ENCODE measurements at regions not wholly inside any gene's neighbourhood (a gene's known extent, or its start where the extent isn't known, plus 50 kb on each side); places are given as distances from the start of the nearest gene placed in this dataset.

DNA sequence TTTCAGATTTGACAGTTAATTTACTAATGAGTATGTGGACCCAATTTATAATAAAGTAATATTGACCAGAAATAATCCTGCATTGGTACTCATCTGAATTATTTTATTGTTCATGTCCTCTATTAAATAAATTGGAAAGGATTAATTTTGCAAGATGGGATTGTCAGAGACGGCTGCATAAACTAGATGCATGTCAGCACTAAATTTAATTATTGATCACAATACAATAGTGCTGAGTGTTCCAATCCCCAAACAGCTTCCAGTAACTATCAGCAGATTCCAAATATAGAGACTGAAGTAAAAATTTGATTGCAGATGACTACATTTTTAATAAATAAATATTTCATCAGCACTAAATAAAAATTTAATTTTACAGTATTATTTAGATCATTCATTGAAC lies 387.2 kb downstream of the GRB14 start:
- Histone ChIP-seq H3K4me2 (ENCODE audit: low read depth, low read length) (no peak overlapping the region), H3K23ac (ENCODE audit: low read depth, low read length) (no peak overlapping the region), H3K18ac (ENCODE audit: low read depth, low read length) (no peak overlapping the region), H2AK9ac (replicated peaks; ENCODE audit: low read depth, low read length, poor library complexity) (no peak overlapping the region), H2BK5ac (ENCODE audit: low read depth, low read length, poor library complexity, severe bottlenecking) (no peak overlapping the region), H3K56ac (ENCODE audit: extremely low read depth, insufficient read depth, low read length) (no peak overlapping the region), H3K27me3 (ENCODE audit: control insufficient read depth, insufficient read depth, low read length) (no peaks in the 10 kb centered on the region), H3K4ac (ENCODE audit: low read depth, low read length) (no peak overlapping the region), H3K9me1 (ENCODE audit: insufficient read depth, low read length) (no peaks in the 10 kb centered on the region), H3K9me3 (ENCODE audit: control insufficient read depth, insufficient read depth, low read length) (no peaks in the 10 kb centered on the region), H3K36me3 (ENCODE audit: control insufficient read depth, insufficient read depth, low read length) (no peaks in the 10 kb centered on the region), H3K4me3 (ENCODE audit: insufficient read depth, low read depth, low read length) (no peak overlapping the region), H3K27ac (ENCODE audit: insufficient read depth, low read length) (no peak overlapping the region), H3K9ac (ENCODE audit: low read depth, low read length) (no peak overlapping the region), H4K8ac (ENCODE audit: low read depth in 2 of 2, low read length in 2 of 2) (no peak overlapping the region), H3K4me1 (ENCODE audit: control insufficient read depth, insufficient read depth, low read length) (no peaks in the 10 kb centered on the region), H2BK15ac (ENCODE audit: low read depth, low read length) (no peak overlapping the region), H2AFZ (replicated peaks; ENCODE audit: low read length, poor library complexity) (no peak overlapping the region), H4K5ac (ENCODE audit: low read depth, low read length) (no peak overlapping the region), H2AK5ac (ENCODE audit: low read depth, low read length) (no peak overlapping the region), H2BK20ac (ENCODE audit: low read depth, low read length) (no peak overlapping the region), H3K79me1 (ENCODE audit: low read depth in 1 of 2, low read length in 2 of 2) (no peaks in the 10 kb centered on the region), H4K91ac (ENCODE audit: insufficient read depth, low read depth, low read length) (no peak overlapping the region), H4K20me1 (ENCODE audit: insufficient read depth, low read length) (no peaks in the 10 kb centered on the region), H2BK120ac (ENCODE audit: low read depth, low read length) (no peak overlapping the region), H3K14ac (replicated peaks; ENCODE audit: low read depth, low read length) (no peak overlapping the region)
- intact Hi-C loops (cut with micrococcal nuclease): no loop called here
- no peak for DNase-seq
- ATAC-seq (ENCODE audit: low read depth): no peak
- ChIA-PET CTCF (interaction anchor here (0.6 kb wide), 1 partner anchor 305 kb away, joined by 8 read pairs; no protein-coding TSS in a partner anchor), POLR2A (ENCODE audit: unreplicated experiment) (no interaction called here)
- TF ChIP-seq MXI1 (IDR thresholded peaks at IDR 0.05; ENCODE audit: borderline replicate concordance, low read depth, low read length) (no peak), POLR2A (IDR thresholded peaks at IDR 0.05; ENCODE audit: low read depth, low read length) (no peak), RCOR1 (IDR thresholded peaks at IDR 0.05; ENCODE audit: insufficient replicate concordance, low read length) (no peak), CHD1 (IDR thresholded peaks at IDR 0.05; ENCODE audit: low read depth, low read length) (no peak), NFE2L2 (IDR thresholded peaks at IDR 0.05; ENCODE audit: low read depth, low read length) (no peak)
- BruUV-seq (replicated peaks): no TSS peak
- dilution Hi-C loops (cut with HindIII; ENCODE audit: low sequenced_read_pairs, unreplicated experiment): no loop called here
- in situ Hi-C loops (cut with MboI; ENCODE audit: low sequenced_read_pairs): no loop called here
- no CpG with 5 or more reads among the region's 1 CpG for WGBS, 2 experiments (ENCODE audit: extremely low coverage in 2 of 2, insufficient read length in 1 of 2)

Data from IMR-90 (cell line).